ENCODE measurements at regions not wholly inside any gene's neighbourhood (a gene's known extent, or its start where the extent isn't known, plus 50 kb on each side); places are given as distances from the start of the nearest gene placed in this dataset.

DNA sequence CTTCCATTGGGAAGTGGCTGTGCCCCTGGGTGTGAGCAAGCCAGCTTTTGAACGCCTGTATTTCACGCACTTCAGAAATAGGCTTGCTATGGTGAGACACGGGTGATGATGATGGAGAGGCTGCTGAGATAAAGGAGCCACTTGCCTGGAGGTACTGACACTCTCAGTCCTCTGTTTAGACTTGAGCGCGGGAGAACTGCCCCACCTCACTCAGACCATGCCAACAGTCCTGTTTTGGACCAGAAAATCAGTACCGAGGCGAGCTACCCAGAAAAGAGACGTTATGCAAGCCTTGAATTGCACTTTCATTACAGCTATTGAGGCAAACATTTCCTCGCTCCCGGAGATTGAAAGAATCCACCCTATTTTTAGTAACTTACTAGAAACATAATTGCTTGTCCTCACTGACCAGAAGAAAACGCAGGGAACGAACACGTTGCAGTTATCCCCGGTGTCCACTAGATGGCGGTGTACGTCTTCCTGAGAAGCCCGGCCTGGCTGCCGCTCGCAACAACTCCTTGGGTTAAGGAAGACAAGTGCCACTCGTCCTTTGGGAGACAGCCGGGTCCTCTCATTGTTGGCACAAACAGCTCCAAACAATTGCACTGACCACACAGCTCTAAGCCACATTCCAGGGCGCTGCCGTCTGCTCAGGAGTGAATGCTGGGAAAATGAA is 142.4 kb downstream of the PSAT1 start:
- TF ChIP-seq, protein P1, sequence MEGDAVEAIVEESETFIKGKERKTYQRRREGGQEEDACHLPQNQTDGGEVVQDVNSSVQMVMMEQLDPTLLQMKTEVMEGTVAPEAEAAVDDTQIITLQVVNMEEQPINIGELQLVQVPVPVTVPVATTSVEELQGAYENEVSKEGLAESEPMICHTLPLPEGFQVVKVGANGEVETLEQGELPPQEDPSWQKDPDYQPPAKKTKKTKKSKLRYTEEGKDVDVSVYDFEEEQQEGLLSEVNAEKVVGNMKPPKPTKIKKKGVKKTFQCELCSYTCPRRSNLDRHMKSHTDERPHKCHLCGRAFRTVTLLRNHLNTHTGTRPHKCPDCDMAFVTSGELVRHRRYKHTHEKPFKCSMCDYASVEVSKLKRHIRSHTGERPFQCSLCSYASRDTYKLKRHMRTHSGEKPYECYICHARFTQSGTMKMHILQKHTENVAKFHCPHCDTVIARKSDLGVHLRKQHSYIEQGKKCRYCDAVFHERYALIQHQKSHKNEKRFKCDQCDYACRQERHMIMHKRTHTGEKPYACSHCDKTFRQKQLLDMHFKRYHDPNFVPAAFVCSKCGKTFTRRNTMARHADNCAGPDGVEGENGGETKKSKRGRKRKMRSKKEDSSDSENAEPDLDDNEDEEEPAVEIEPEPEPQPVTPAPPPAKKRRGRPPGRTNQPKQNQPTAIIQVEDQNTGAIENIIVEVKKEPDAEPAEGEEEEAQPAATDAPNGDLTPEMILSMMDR (IDR thresholded peaks at IDR 0.05), result peak; percentile 79 to 93 (median 87)
- no peak for TF ChIP-seq EP300 (IDR thresholded peaks at IDR 0.05)
